HL-60/S4 (cell line): ENCODE measurements at regions not wholly inside any gene's neighbourhood (a gene's known extent, or its start where the extent isn't known, plus 50 kb on each side); places are given as distances from the start of the nearest gene placed in this dataset.

ENCODE experiments used
- in situ Hi-C: fragments of 300-500 bp; cut with MboI; formaldehyde crosslinking; loops from 2 replicates; pipeline ENCODE4 v1.14.3; 2022; ENCODE audit warnings: low sequenced_read_pairs

DNA sequence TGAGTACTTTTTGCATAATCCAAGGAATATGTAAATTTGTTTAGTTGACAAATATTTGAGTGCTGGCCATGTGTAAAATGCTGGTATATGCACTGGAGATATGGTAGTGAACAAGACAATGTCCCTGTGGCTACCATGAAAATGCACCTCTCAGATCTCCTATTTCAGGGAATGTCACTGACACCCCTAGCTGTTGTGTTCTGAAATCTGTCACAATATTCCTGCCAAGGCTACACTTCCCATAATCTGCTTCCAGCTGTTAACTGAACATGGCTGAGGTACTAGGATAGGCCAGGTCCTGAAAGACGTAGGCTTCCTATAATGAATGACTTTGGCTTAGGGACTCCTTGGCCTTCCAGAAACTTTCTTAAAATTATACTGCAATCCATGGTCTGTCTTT, 197.8 kb downstream of the ZNF648 start:
- in situ Hi-C loops: no loop called here

DNA sequence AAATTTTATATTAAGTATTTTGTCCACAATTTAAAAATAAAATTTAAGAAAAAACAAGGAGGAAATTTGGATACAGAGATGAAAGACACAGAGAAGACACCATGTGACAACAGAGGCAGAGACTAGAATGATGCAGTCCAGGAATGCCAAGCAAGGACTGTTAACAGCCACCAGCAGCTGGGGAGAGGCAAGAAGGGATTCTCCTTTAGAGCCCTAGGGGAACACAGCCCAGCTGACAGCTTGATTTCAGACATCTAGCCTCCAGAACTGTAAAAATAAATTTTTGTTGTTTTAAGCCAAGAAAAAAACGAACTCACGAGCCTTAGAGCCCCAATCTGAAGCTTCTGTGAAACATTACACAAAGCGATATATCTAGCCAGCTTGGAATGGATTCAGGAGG, 198.5 kb downstream of the ZNF648 start:
- in situ Hi-C loops: no loop called here

DNA sequence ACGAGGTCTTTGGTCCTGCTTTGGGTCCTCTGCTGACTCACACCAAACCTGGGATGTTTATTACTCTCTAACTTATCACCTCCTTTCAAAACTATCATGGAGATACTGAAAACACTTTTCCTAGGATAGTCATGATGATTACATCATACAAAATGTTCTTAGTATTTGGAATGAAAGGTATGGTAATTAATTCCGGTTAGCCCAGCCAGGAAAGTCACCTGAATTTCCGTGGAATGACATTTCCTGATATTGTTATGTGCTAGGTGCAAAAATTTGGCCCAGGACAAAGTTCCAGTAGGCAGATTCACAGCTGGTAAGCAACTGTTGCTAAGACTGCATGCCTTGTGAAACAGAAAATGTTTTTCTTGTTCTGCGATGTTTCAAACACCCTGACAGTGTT, 203.4 kb downstream of the ZNF648 start:
- in situ Hi-C loops: no loop called here
